Natural killer cell (primary cell): ENCODE measurements at regions not wholly inside any gene's neighbourhood (a gene's known extent, or its start where the extent isn't known, plus 50 kb on each side); places are given as distances from the start of the nearest gene placed in this dataset.

ENCODE experiments used
- ATAC-seq, 3 donors: fragments of 150-1000 bp in 2 of 3; fragments of 200-7000 bp in 1 of 3; cut with Tn5 transposase; 1 replicate in 1 of 3; 2 replicates in 2 of 3; pipeline ENCODE4 v1.10.0; 2021; ENCODE audit warnings: mild to moderate bottlenecking in 2 of 3, moderate library complexity in 2 of 3
- DNase-seq, 2 donors: peaks; one replicate each; pipeline versions ENCODE4 v3.0.0 to v3.0.0-alpha.2; 2013 to 2021; ENCODE audit warnings: mixed read lengths in 1 of 2
- H3K27ac ChIP-seq: one replicate; pipeline ENCODE4 v1.5.1; 2013; ENCODE audit warnings: mild to moderate bottlenecking, low read length
- H3K27me3 ChIP-seq: one replicate; pipeline ENCODE4 v1.6.1; 2013; ENCODE audit warnings: low read length; ENCODE audit not compliant: control insufficient read depth, insufficient read depth
- H3K36me3 ChIP-seq: one replicate; pipeline ENCODE4 v1.6.1; 2013; ENCODE audit warnings: low read length; ENCODE audit not compliant: control insufficient read depth, insufficient read depth
- H3K4me1 ChIP-seq: one replicate; pipeline ENCODE4 v1.6.1; 2013; ENCODE audit warnings: low read length; ENCODE audit not compliant: control insufficient read depth, insufficient read depth
- H3K4me3 ChIP-seq: one replicate; pipeline ENCODE4 v1.5.1; 2013; ENCODE audit warnings: low read length
- H3K9me3 ChIP-seq: one replicate; pipeline ENCODE4 v1.6.1; 2013; ENCODE audit warnings: low read length; ENCODE audit not compliant: control insufficient read depth, insufficient read depth
- H3K27ac Mint-ChIP-seq, 2 donors: one replicate each; pipeline ENCODE4 v1.8.0; 2022; ENCODE audit warnings: mild to moderate bottlenecking in 2 of 2, mixed read lengths in 2 of 2, moderate library complexity in 1 of 2
- H3K27me3 Mint-ChIP-seq, 2 donors: one replicate each; pipeline ENCODE4 v1.8.0; 2022; ENCODE audit warnings: low read depth in 2 of 2, mixed read lengths in 2 of 2
- H3K36me3 Mint-ChIP-seq: one replicate; pipeline ENCODE4 v1.8.0; 2022; ENCODE audit warnings: mixed read lengths
- H3K4me1 Mint-ChIP-seq, 2 donors: one replicate each; pipeline ENCODE4 v1.8.0; 2022; ENCODE audit warnings: mixed read lengths in 2 of 2
- H3K4me3 Mint-ChIP-seq: one replicate; pipeline ENCODE4 v1.8.0; 2022; ENCODE audit warnings: mild to moderate bottlenecking, moderate library complexity, mixed read lengths
- H3K9me3 Mint-ChIP-seq, 2 donors: one replicate each; pipeline ENCODE4 v1.8.0; 2022; ENCODE audit warnings: mixed read lengths in 2 of 2
- CTCF ChIP-seq: fragments of 200-600 bp; IDR thresholded peaks from one replicate; pipeline ENCODE4 v1.8.0; 2022; ENCODE audit warnings: antibody characterized with exemption
- WGBS: methylation state at CpG from one replicate; pipeline ENCODE4 v1.1.7; 2013; ENCODE audit warnings: missing lambda C conversion rate; ENCODE audit not compliant: insufficient coverage; 5-methylcytosine and 5-hydroxymethylcytosine counted together
- intact Hi-C: fragments of 100-400 bp; cut with micrococcal nuclease; formaldehyde crosslinking; loops from one replicate; pipeline ENCODE4 v1.14.2; 2022

- Mint-ChIP-seq H3K9me3 (peaks cover 2% of the 10 kb centered on the region in 2 donors), H3K4me1 (no peaks in the 10 kb centered on the region), H3K4me3 (no peak overlapping the region), H3K36me3 (no peaks in the 10 kb centered on the region), H3K27me3 (peaks cover 14 to 19% of the 10 kb centered on the region in 2 donors), H3K27ac (no peak overlapping the region)
- Histone ChIP-seq H3K4me3 (no peak overlapping the region), H3K36me3 (no peaks in the 10 kb centered on the region), H3K27me3 (no peaks in the 10 kb centered on the region), H3K9me3 (no peaks in the 10 kb centered on the region), H3K4me1 (no peaks in the 10 kb centered on the region), H3K27ac (no peak overlapping the region)
- intact Hi-C loops = no loop called here
- WGBS = no CpG with 5 or more reads among the region's 1 CpG
- ATAC-seq (no peak), DNase-seq (no peak)
- TF ChIP-seq CTCF = no peak
Measured at GRCh38 chr11:31895926-31896325, 84.8 kb upstream of the PAX6 start.

GRCh38 chr11:31887180-31887579, 76.1 kb upstream of the PAX6 start:
- Mint-ChIP-seq H3K27me3 (peaks cover 0 to 12% of the 10 kb centered on the region in 2 donors), H3K4me3 (no peak overlapping the region), H3K4me1 (no peaks in the 10 kb centered on the region), H3K36me3 (no peaks in the 10 kb centered on the region), H3K9me3 (no peaks in the 10 kb centered on the region), H3K27ac (no peak overlapping the region)
- Histone ChIP-seq H3K4me1 (no peaks in the 10 kb centered on the region), H3K9me3 (no peaks in the 10 kb centered on the region), H3K27me3 (peaks cover 2% of the 10 kb centered on the region), H3K27ac (no peak overlapping the region), H3K36me3 (no peaks in the 10 kb centered on the region), H3K4me3 (no peak overlapping the region)
- DNase-seq (no peak), ATAC-seq (no peak)
- no peak for TF ChIP-seq CTCF
- 80% methylated on average over 6 of the region's 6 CpGs for WGBS
- intact Hi-C loops = no loop called here

- intact Hi-C loops = no loop called here
- Histone ChIP-seq H3K9me3 (no peaks in the 10 kb centered on the region), H3K4me1 (no peaks in the 10 kb centered on the region), H3K27ac (no peak overlapping the region), H3K27me3 (peaks cover 2% of the 10 kb centered on the region), H3K36me3 (no peaks in the 10 kb centered on the region), H3K4me3 (no peak overlapping the region)
- no peak overlapping the region for H3K27ac Mint-ChIP-seq
- no peak for TF ChIP-seq CTCF
- WGBS = 94% methylated on average over 2 of the region's 3 CpGs
- DNase-seq (no peak), ATAC-seq (no peak)
- H3K9me3 Mint-ChIP-seq = no peaks in the 10 kb centered on the region
- no peaks in the 10 kb centered on the region for H3K4me1 Mint-ChIP-seq
- no peak overlapping the region for H3K4me3 Mint-ChIP-seq
- peaks cover 1 to 15% of the 10 kb centered on the region in 2 donors for H3K27me3 Mint-ChIP-seq
- no peaks in the 10 kb centered on the region for H3K36me3 Mint-ChIP-seq
Measured at GRCh38 chr11:31884080-31884479, 73.0 kb upstream of the PAX6 start.

GRCh38 chr11:31883435-31883834, 72.3 kb upstream of the PAX6 start:
- no peaks in the 10 kb centered on the region for H3K4me1 Mint-ChIP-seq
- H3K4me1 ChIP-seq = no peaks in the 10 kb centered on the region
- no peaks in the 10 kb centered on the region for H3K9me3 ChIP-seq
- no peak overlapping the region for H3K27ac ChIP-seq
- no peak overlapping the region for H3K4me3 Mint-ChIP-seq
- ATAC-seq (no peak), DNase-seq (no peak)
- H3K27me3 ChIP-seq = peaks cover 2% of the 10 kb centered on the region
- H3K36me3 ChIP-seq = no peaks in the 10 kb centered on the region
- no CpG with 5 or more reads among the region's 3 CpGs for WGBS
- no peaks in the 10 kb centered on the region for H3K36me3 Mint-ChIP-seq
- peaks cover 8 to 15% of the 10 kb centered on the region in 2 donors for H3K27me3 Mint-ChIP-seq
- TF ChIP-seq CTCF = no peak
- no peak overlapping the region for H3K27ac Mint-ChIP-seq
- no peak overlapping the region for H3K4me3 ChIP-seq
- H3K9me3 Mint-ChIP-seq = no peaks in the 10 kb centered on the region
- intact Hi-C loops = no loop called here
